Uterus (tissue), 2 donors: ENCODE measurements at regions not wholly inside any gene's neighbourhood (a gene's known extent, or its start where the extent isn't known, plus 50 kb on each side); places are given as distances from the start of the nearest gene placed in this dataset.

ENCODE experiments used
- POLR2A ChIP-seq, 2 donors: fragments of 450-650 bp; IDR thresholded peaks; one replicate each; pipeline ENCODE4 v1.6.1; 2016; ENCODE audit warnings: antibody characterized with exemption in 2 of 2, mild to moderate bottlenecking in 1 of 2, moderate library complexity in 1 of 2
- TF ChIP-seq, protein P1 (sequence below), 4 experiments: fragments of 200-600 bp in 2 of 4; fragments of 450-650 bp in 2 of 4; sonication (generic) in 2 of 4; IDR thresholded peaks; one replicate each; pipeline ENCODE4 v1.5.1; 2016 to 2019; ENCODE audit warnings: antibody characterized with exemption in 4 of 4, mild to moderate bottlenecking in 2 of 4, moderate library complexity in 1 of 4

DNA sequence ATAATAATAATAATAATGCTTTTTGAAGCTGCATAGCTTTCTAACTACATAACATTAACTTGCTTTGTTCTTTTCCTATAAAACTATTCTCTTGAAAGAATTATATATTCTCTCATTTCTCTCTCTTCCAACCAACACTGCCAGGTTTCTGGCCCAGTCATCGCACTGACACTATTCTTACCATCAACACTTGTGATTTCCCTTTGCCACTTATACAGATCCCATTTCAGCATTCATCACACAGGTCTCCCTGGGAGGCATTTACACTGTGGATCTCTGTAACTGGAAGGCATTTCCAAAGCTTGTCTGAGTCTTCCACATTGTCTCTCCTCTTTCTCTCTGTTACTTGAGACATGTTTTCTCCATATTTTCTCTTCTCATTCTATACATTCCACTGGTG, 777.8 kb upstream of the ACO1 start:
- TF ChIP-seq, protein P1, sequence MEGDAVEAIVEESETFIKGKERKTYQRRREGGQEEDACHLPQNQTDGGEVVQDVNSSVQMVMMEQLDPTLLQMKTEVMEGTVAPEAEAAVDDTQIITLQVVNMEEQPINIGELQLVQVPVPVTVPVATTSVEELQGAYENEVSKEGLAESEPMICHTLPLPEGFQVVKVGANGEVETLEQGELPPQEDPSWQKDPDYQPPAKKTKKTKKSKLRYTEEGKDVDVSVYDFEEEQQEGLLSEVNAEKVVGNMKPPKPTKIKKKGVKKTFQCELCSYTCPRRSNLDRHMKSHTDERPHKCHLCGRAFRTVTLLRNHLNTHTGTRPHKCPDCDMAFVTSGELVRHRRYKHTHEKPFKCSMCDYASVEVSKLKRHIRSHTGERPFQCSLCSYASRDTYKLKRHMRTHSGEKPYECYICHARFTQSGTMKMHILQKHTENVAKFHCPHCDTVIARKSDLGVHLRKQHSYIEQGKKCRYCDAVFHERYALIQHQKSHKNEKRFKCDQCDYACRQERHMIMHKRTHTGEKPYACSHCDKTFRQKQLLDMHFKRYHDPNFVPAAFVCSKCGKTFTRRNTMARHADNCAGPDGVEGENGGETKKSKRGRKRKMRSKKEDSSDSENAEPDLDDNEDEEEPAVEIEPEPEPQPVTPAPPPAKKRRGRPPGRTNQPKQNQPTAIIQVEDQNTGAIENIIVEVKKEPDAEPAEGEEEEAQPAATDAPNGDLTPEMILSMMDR (IDR thresholded peaks at IDR 0.05), result no peak
- TF ChIP-seq POLR2A (IDR thresholded peaks at IDR 0.05), result no peak
